PC-3 (cell line): ENCODE measurements at regions not wholly inside any gene's neighbourhood (a gene's known extent, or its start where the extent isn't known, plus 50 kb on each side); places are given as distances from the start of the nearest gene placed in this dataset.

Experiments
- CTCF ChIP-seq: fragments of 300-600 bp; sonication (generic); conservative IDR thresholded peaks from 2 replicates; pipeline ENCODE4 v1.5.1; 2017; ENCODE audit warnings: antibody characterized with exemption, low read depth, mild to moderate bottlenecking, low read length
- EZH2 ChIP-seq: fragments of 300-600 bp; sonication (generic); IDR thresholded peaks from one replicate; pipeline ENCODE4 v1.6.1; 2017; ENCODE audit warnings: antibody characterized with exemption, mild to moderate bottlenecking, low read length; ENCODE audit not compliant: unreplicated experiment

GRCh38 chr10:28801869-28802268 lies 124.5 kb downstream of the BAMBI start:
- TF ChIP-seq CTCF (no peak), EZH2 (no peak)
